AG04449 (cell line): ENCODE measurements at regions not wholly inside any gene's neighbourhood (a gene's known extent, or its start where the extent isn't known, plus 50 kb on each side); places are given as distances from the start of the nearest gene placed in this dataset.

Experiments used
- CTCF ChIA-PET: fragments of 350-600 bp; formaldehyde crosslinking; extraction: SDS; loops from one replicate; lab custom pipeline; 2021; ENCODE audit warnings: antibody characterized with exemption; lab: Yijun Ruan, JAX
- POLR2A ChIA-PET: fragments of 400-600, 350-600 bp; formaldehyde crosslinking; extraction: SDS; loops from one replicate; lab custom pipeline; 2020; ENCODE audit warnings: antibody characterized with exemption, inconsistent platforms; lab: Yijun Ruan, JAX
- DNase-seq: peaks from one replicate; pipeline ENCODE4 v3.0.0-alpha.2; 2010; ENCODE audit warnings: low read depth, low spot score
- H3K4me3 ChIP-seq: 2 replicates; pipeline ENCODE4 v1.5.1; 2011; ENCODE audit warnings: low read depth, mild to moderate bottlenecking, control low read depth, low read length
- TF ChIP-seq, protein P1 (sequence below): IDR thresholded peaks from one replicate; pipeline ENCODE4 v1.5.1; 2011; ENCODE audit warnings: mild to moderate bottlenecking, moderate library complexity, low read length, control low read depth, inconsistent platforms; ENCODE audit not compliant: insufficient read depth; ENCODE audit errors: missing control alignments

DNA sequence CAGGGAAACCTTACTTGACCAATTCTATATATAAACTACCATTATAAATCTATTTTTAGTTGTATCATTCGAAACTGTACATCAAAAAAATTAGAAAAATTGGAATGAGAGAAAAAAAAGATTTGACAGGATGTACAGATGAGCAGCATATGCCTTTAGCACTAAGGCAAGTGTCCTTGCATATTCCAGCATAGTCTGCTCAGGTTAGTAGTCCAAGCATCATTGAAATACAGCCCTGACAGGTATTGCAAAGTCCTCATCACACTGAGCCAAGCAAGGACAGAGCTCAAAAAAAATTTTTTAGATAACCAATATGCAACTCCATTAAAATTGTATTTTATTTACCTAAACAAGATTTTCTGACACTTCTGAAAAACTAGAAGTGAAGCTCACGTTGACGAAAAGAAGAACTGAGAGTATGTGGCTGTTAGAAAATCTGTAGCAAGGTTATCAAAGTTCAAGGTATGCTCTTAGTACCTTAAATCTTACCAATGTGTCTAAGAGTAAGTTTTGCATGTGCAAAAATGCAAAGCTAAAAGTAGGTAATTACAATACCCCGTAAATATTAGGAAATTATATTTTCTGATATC lies 465.6 kb upstream of the ADGRL4 start:
- no peak for DNase-seq
- TF ChIP-seq, protein P1, sequence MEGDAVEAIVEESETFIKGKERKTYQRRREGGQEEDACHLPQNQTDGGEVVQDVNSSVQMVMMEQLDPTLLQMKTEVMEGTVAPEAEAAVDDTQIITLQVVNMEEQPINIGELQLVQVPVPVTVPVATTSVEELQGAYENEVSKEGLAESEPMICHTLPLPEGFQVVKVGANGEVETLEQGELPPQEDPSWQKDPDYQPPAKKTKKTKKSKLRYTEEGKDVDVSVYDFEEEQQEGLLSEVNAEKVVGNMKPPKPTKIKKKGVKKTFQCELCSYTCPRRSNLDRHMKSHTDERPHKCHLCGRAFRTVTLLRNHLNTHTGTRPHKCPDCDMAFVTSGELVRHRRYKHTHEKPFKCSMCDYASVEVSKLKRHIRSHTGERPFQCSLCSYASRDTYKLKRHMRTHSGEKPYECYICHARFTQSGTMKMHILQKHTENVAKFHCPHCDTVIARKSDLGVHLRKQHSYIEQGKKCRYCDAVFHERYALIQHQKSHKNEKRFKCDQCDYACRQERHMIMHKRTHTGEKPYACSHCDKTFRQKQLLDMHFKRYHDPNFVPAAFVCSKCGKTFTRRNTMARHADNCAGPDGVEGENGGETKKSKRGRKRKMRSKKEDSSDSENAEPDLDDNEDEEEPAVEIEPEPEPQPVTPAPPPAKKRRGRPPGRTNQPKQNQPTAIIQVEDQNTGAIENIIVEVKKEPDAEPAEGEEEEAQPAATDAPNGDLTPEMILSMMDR = no peak
- no peak overlapping the region for H3K4me3 ChIP-seq
- ChIA-PET POLR2A (no interaction called here), CTCF (no interaction called here)

DNA sequence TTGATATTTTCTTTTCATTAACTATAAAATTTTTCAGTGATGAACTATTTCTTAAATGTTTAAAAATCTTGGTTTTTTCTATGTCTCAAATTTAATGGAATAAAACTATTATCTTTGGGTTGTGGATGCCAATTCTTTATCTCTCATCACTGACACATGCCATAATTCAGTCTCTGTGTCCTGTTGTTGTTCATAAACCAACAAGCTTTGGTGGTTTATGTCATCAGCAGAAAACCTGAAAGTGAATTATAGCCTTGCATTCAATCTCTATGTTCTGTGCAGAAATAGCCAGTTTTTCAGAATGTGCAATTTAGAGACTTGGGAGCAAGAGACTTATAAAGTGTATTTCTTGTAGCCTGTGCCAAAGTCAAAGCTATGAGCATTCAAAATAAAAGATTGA lies 462.6 kb upstream of the ADGRL4 start:
- POLR2A ChIA-PET = no interaction called here
- DNase-seq = no peak
- CTCF ChIA-PET = no interaction called here
- no peak overlapping the region for H3K4me3 ChIP-seq
- TF ChIP-seq, protein P1 = no peak

DNA sequence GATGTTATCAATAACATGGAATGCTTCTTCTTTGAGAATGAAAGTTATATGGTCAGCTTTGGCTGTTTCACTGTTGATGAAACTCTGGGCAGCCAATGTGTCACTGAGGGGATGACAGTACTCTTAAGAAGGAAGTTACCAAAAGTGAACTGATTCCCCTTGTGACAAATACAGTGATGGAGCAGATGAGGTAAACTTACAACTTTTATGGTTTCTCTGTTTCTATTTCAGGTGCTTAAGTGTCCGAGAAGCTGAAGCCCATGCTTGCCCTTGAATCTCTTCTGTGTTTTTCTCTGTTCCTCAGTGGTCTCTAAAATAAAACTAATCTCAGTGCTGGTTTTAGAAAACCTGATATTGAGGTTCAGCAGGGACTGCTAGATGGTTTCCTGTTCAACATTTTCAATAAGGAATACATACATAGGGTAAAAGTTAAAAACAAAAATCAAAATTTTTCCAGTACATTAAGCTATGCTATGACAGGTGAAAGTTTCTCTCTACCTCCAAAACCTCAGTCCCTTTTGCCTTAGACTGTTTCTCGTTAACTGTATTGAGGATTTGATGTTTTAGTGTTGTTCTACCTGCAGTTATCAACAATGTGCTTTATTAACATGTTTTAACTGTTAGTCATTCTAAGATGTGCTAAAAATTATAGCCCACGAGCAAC lies 454.4 kb upstream of the ADGRL4 start:
- POLR2A ChIA-PET = no interaction called here
- CTCF ChIA-PET = interaction anchor here (0.7 kb wide), 1 partner anchor 1091 kb away, joined by 3 read pairs; no protein-coding TSS in a partner anchor
- no peak for DNase-seq
- TF ChIP-seq, protein P1 = no peak
- no peak overlapping the region for H3K4me3 ChIP-seq

DNA sequence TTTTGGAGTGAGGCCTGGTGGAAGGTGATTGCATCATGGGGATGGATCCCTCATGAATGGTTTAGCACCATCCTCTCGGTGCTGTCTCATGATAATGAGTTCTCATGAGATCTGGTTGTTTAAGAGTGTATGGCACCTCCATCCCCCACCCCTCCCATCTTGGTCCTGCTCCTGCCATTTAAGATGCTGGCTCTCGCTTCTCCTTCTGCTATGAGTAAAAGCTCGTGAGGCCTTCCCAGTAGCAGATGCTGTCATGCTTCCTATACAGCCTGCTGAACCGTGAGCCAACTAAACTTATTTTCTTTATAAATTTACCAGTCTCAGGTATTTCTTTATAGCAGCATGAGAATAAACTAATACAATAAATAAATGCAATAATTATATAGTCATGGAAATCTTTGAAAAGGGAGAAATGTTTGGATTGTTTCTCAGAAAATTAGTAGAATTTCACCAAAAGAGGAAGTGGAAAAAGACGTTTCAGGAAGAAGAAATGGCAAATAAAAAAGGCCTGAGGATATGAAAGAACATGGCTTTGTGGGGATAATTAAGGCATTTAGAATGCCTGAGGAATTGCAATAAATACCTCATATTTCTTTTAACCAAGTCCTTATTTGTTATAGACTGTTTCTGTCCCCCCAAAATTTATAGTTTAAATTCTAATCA lies 451.2 kb upstream of the ADGRL4 start:
- no peak for DNase-seq
- ChIA-PET POLR2A (no interaction called here), CTCF (no interaction called here)
- TF ChIP-seq, protein P1 = no peak
- H3K4me3 ChIP-seq = no peak overlapping the region

DNA sequence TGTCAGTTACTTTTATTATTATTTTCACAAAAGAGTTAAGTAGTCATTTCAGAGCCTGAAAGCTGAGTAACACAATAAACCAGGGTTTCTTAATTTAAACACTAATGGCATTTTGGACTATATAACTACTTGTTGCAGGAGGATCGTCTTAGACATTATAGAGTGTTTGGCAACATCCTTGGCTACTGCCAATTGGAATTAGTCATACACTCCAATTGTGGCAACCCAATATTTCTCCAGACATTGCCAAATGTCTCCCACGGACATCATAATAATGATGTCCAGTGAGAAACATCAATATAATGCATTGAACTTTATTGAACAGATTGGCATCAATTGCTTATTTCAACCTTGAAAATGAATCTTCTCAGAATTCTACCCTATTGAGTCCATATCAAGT lies 441.9 kb upstream of the ADGRL4 start:
- TF ChIP-seq, protein P1 = no peak
- CTCF ChIA-PET = no interaction called here
- POLR2A ChIA-PET = no interaction called here
- no peak overlapping the region for H3K4me3 ChIP-seq
- DNase-seq = no peak

DNA sequence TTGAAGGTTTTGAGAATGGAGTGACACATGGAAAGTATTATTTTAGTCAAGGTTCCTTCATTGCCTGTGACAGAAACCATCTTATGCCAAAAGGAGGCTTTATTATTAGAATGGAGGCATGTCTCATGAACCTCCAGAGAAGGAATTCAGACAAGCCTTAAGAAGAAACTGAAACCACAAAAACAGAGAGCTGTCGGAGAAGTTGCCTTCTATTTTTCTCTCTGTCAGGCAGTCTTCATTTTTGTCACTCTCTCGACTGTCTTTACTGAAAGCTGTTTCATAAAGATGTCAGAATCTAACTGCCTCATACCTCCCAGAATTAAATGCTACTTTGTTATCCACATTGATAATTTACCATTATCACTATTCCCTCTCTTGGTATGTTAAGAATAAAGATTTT lies 434.7 kb upstream of the ADGRL4 start:
- POLR2A ChIA-PET = no interaction called here

More for the DNA sequence above, 434.7 kb upstream of the ADGRL4 start:
- CTCF ChIA-PET = no interaction called here
- DNase-seq = no peak
- H3K4me3 ChIP-seq = no peak overlapping the region
- TF ChIP-seq, protein P1 = no peak
